ENCODE measurements at regions not wholly inside any gene's neighbourhood (a gene's known extent, or its start where the extent isn't known, plus 50 kb on each side); places are given as distances from the start of the nearest gene placed in this dataset.
A peak's percentile ranks its signal among the peaks of the same experiment; 100 is the strongest.

DNA sequence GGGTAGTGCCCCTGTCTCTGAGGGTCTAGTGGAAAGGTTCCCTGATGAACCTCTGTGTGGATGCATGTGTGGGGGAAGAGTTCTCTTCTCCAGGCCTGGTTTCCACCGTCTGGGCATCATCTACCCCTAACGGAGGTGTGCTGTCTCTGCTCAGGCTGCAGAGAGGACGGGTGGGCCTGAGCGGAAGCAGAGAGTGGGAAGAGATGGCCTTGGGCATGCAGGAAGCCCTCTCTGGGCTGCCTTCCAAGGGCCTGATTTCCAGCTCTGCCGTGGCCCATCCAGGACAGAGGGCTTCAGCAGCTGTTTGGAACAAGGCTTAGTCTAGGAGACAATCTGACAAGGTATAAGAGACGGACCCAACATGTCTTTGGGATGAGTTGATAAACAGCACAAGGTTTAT lies 220.1 kb upstream of the DTNBP1 start:
- intact Hi-C loops (cut with DNase I; ENCODE audit: low total_unique reads), result no loop called here
- no peak for DNase-seq (ENCODE audit: low spot score in 2 of 2)
- no peak overlapping the region for H3K27ac ChIP-seq

GRCh38 chr6:15882345-15882744 lies 219.5 kb upstream of the DTNBP1 start:
- DNase-seq (ENCODE audit: low spot score in 2 of 2), result no peak
- H3K4me3 ChIP-seq, result no peak overlapping the region
- no peaks in the 10 kb centered on the region for H3K27me3 ChIP-seq
- intact Hi-C loops (cut with DNase I; ENCODE audit: low total_unique reads), result no loop called here
- no peaks in the 10 kb centered on the region for H3K4me1 ChIP-seq
- no peaks in the 10 kb centered on the region for H3K9me3 ChIP-seq
- H3K27ac ChIP-seq, result no peak overlapping the region
- no peaks in the 10 kb centered on the region for H3K36me3 ChIP-seq
- TF ChIP-seq POLR2AphosphoS5 (IDR thresholded peaks at IDR 0.05) (no peak), POLR2A (IDR thresholded peaks at IDR 0.05) (no peak)
- TF ChIP-seq, protein P1, sequence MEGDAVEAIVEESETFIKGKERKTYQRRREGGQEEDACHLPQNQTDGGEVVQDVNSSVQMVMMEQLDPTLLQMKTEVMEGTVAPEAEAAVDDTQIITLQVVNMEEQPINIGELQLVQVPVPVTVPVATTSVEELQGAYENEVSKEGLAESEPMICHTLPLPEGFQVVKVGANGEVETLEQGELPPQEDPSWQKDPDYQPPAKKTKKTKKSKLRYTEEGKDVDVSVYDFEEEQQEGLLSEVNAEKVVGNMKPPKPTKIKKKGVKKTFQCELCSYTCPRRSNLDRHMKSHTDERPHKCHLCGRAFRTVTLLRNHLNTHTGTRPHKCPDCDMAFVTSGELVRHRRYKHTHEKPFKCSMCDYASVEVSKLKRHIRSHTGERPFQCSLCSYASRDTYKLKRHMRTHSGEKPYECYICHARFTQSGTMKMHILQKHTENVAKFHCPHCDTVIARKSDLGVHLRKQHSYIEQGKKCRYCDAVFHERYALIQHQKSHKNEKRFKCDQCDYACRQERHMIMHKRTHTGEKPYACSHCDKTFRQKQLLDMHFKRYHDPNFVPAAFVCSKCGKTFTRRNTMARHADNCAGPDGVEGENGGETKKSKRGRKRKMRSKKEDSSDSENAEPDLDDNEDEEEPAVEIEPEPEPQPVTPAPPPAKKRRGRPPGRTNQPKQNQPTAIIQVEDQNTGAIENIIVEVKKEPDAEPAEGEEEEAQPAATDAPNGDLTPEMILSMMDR (IDR thresholded peaks at IDR 0.05), result no peak

More for the DNA sequence above, 220.1 kb upstream of the DTNBP1 start:
- H3K4me3 ChIP-seq, result no peak overlapping the region
- TF ChIP-seq POLR2A (IDR thresholded peaks at IDR 0.05) (no peak), POLR2AphosphoS5 (IDR thresholded peaks at IDR 0.05) (no peak)
- TF ChIP-seq, protein P1 (IDR thresholded peaks at IDR 0.05), result no peak
- no peaks in the 10 kb centered on the region for H3K9me3 ChIP-seq
- no peaks in the 10 kb centered on the region for H3K4me1 ChIP-seq
- no peaks in the 10 kb centered on the region for H3K27me3 ChIP-seq
- no peaks in the 10 kb centered on the region for H3K36me3 ChIP-seq

GRCh38 chr6:15881150-15881549 lies 218.3 kb upstream of the DTNBP1 start:
- no peak overlapping the region for H3K27ac ChIP-seq
- no peaks in the 10 kb centered on the region for H3K4me1 ChIP-seq
- H3K36me3 ChIP-seq, result no peaks in the 10 kb centered on the region
- no peak for TF ChIP-seq POLR2A (IDR thresholded peaks at IDR 0.05)
- TF ChIP-seq, protein P1 (IDR thresholded peaks at IDR 0.05), result no peak
- TF ChIP-seq POLR2AphosphoS5 (IDR thresholded peaks at IDR 0.05), result no peak
- no peak for DNase-seq (ENCODE audit: low spot score in 2 of 2)
- H3K4me3 ChIP-seq, result no peak overlapping the region
- no peaks in the 10 kb centered on the region for H3K9me3 ChIP-seq
- H3K27me3 ChIP-seq, result no peaks in the 10 kb centered on the region
- intact Hi-C loops (cut with DNase I; ENCODE audit: low total_unique reads), result no loop called here

DNA sequence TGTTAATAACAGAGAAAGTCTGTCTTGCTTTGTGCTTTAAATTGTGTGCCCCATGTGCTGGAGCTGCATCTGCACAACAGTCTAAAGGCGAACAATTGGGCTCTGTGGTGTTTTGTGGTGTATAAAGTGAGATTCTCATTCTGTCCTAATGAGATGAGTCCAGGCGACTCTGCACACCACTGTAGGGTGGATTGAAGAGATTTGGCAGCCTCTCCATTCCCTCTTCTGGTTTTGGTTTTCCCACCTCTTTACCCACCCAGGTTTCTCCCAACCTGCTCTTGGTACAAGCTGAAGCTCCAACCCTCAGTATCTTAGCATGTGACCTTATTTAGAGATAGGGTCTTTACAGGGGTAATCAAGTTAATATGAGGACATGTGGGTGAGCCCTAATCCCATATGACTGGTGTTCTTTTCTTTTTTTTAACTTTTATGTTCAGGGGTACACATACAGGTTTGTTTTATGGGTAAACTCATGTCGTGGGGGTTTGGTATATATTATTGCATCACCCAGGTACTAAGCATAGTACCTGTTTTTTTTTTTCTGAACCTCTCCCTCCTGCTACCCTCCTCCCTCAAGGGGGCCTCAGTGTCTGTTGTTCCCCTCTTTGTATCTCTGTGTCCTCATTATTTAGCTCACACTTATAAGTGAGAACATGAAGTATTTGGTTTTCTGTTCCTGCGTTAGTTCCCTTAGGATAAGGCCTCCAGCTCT lies 217.6 kb upstream of the DTNBP1 start:
- H3K27ac ChIP-seq, result peak overlapping the region in 1 of 2 donors; percentile 55
- H3K36me3 ChIP-seq, result no peaks in the 10 kb centered on the region
- H3K4me1 ChIP-seq, result no peaks in the 10 kb centered on the region
- intact Hi-C loops (cut with DNase I; ENCODE audit: low total_unique reads), result no loop called here
- H3K4me3 ChIP-seq, result no peak overlapping the region
- no peaks in the 10 kb centered on the region for H3K9me3 ChIP-seq
- no peak for DNase-seq (ENCODE audit: low spot score in 2 of 2)
- TF ChIP-seq POLR2A (IDR thresholded peaks at IDR 0.05) (no peak), POLR2AphosphoS5 (IDR thresholded peaks at IDR 0.05) (no peak)
- TF ChIP-seq, protein P1 (IDR thresholded peaks at IDR 0.05), result no peak
- H3K27me3 ChIP-seq, result no peaks in the 10 kb centered on the region

GRCh38 chr6:15879371-15880261 lies 216.8 kb upstream of the DTNBP1 start:
- no peaks in the 10 kb centered on the region for H3K4me1 ChIP-seq
- H3K9me3 ChIP-seq, result no peaks in the 10 kb centered on the region
- no peak overlapping the region for H3K4me3 ChIP-seq
- intact Hi-C loops (cut with DNase I; ENCODE audit: low total_unique reads), result no loop called here
- no peaks in the 10 kb centered on the region for H3K27me3 ChIP-seq
- no peak for TF ChIP-seq POLR2A (IDR thresholded peaks at IDR 0.05)
- TF ChIP-seq, protein P1 (IDR thresholded peaks at IDR 0.05), result no peak
- no peak for TF ChIP-seq POLR2AphosphoS5 (IDR thresholded peaks at IDR 0.05)
- no peak for DNase-seq (ENCODE audit: low spot score in 2 of 2)
- no peaks in the 10 kb centered on the region for H3K36me3 ChIP-seq
- peak overlapping the region in 1 of 2 donors; percentile 55 for H3K27ac ChIP-seq

Measured in breast epithelium (tissue), 4 donors.